NB4 (cell line): ENCODE measurements at regions not wholly inside any gene's neighbourhood (a gene's known extent, or its start where the extent isn't known, plus 50 kb on each side); places are given as distances from the start of the nearest gene placed in this dataset.

Experiments
- MYC ChIP-seq: IDR thresholded peaks from 2 replicates; pipeline ENCODE4 v1.6.1; 2011; ENCODE audit warnings: low read depth, low read length
- POLR2A ChIP-seq: IDR thresholded peaks from 2 replicates; pipeline ENCODE4 v1.6.1; 2011; ENCODE audit warnings: mild to moderate bottlenecking; ENCODE audit not compliant: insufficient read length; ENCODE audit errors: extremely low read depth
- TF ChIP-seq, protein P1 (sequence below): IDR thresholded peaks from one replicate; pipeline ENCODE4 v1.5.1; 2012; ENCODE audit warnings: low read depth, low read length
- TF ChIP-seq, protein P2 (sequence below): IDR thresholded peaks from 2 replicates; pipeline ENCODE4 v1.6.1; 2011; ENCODE audit warnings: low read depth, low read length

DNA sequence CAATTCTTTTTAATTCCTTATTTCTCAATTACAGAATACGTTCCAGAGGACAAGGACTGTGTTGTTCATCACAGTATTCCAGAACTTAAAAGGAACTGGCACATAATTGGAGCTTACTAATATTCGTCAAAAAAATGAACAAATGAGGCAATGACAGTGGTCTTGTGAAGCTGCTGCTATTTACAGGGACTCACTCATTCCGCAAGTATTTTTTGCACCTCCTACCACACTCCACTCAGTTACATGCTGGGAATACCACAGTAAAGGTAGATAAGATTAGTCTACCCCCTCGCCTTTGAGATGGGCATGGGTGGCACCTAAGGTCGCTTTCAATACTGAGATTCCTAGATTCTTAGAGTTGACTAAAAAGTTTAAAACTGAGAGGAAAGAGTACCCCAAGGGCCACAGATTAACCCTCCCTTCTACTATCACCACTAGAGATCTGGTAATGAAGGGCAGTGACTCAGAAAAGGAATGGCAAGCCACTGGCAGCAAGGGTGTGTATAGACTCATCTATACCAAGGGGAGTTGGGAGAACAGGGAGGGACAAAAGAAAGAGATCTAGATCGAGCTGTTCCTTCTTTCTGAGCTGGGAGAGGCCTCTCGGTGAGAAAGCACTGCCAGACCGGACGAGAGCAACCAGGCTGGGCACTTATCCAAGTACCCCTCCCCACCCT, 85.0 kb downstream of the RPL27A start:
- TF ChIP-seq, protein P1, sequence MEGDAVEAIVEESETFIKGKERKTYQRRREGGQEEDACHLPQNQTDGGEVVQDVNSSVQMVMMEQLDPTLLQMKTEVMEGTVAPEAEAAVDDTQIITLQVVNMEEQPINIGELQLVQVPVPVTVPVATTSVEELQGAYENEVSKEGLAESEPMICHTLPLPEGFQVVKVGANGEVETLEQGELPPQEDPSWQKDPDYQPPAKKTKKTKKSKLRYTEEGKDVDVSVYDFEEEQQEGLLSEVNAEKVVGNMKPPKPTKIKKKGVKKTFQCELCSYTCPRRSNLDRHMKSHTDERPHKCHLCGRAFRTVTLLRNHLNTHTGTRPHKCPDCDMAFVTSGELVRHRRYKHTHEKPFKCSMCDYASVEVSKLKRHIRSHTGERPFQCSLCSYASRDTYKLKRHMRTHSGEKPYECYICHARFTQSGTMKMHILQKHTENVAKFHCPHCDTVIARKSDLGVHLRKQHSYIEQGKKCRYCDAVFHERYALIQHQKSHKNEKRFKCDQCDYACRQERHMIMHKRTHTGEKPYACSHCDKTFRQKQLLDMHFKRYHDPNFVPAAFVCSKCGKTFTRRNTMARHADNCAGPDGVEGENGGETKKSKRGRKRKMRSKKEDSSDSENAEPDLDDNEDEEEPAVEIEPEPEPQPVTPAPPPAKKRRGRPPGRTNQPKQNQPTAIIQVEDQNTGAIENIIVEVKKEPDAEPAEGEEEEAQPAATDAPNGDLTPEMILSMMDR: no peak
- no peak for TF ChIP-seq POLR2A
- no peak for TF ChIP-seq MYC
- TF ChIP-seq, protein P2, sequence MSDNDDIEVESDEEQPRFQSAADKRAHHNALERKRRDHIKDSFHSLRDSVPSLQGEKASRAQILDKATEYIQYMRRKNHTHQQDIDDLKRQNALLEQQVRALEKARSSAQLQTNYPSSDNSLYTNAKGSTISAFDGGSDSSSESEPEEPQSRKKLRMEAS: no peak
